Glutamatergic neuron (in vitro differentiated cells): ENCODE measurements at regions not wholly inside any gene's neighbourhood (a gene's known extent, or its start where the extent isn't known, plus 50 kb on each side); places are given as distances from the start of the nearest gene placed in this dataset.
"Not testable (repeated sequence)": the region's sequence is repeated elsewhere in the genome, so short reads cannot be mapped to it uniquely, and the experiment has no call there.

Source experiments
- DNase-seq: peaks from one replicate; pipeline ENCODE4 v3.0.0; 2022
- H3K27ac Mint-ChIP-seq: one replicate; pipeline ENCODE4 v1.8.0; 2020; ENCODE audit warnings: mild to moderate bottlenecking, mixed read lengths, inconsistent platforms; ENCODE audit not compliant: unreplicated experiment
- H3K27me3 Mint-ChIP-seq: one replicate; pipeline ENCODE4 v1.8.0; 2020; ENCODE audit warnings: mild to moderate bottlenecking, moderate library complexity, mixed read lengths, inconsistent platforms; ENCODE audit not compliant: unreplicated experiment
- H3K36me3 Mint-ChIP-seq: one replicate; pipeline ENCODE4 v1.8.0; 2020; ENCODE audit warnings: mild to moderate bottlenecking, mixed read lengths, inconsistent platforms; ENCODE audit not compliant: unreplicated experiment
- H3K4me1 Mint-ChIP-seq: one replicate; pipeline ENCODE4 v1.8.0; 2020; ENCODE audit warnings: mild to moderate bottlenecking, low read depth, mixed read lengths, inconsistent platforms; ENCODE audit not compliant: unreplicated experiment
- H3K4me3 Mint-ChIP-seq: one replicate; pipeline ENCODE4 v1.8.0; 2020; ENCODE audit warnings: mild to moderate bottlenecking, mixed read lengths, inconsistent platforms; ENCODE audit not compliant: unreplicated experiment
- H3K9me3 Mint-ChIP-seq: one replicate; pipeline ENCODE4 v1.8.0; 2020; ENCODE audit warnings: mild to moderate bottlenecking, moderate library complexity, mixed read lengths, inconsistent platforms; ENCODE audit not compliant: unreplicated experiment

- not testable (repeated sequence) for H3K9me3 Mint-ChIP-seq, H3K27me3 Mint-ChIP-seq, H3K36me3 Mint-ChIP-seq, DNase-seq
- H3K27ac Mint-ChIP-seq = peak overlapping the region; percentile 64
- H3K4me1 Mint-ChIP-seq = peaks cover 33% of the 10 kb centered on the region
- peak overlapping the region; percentile 49 for H3K4me3 Mint-ChIP-seq
Measured at GRCh38 chr15:84154314-84154713, 81.3 kb upstream of the GOLGA6L4 start.

- H3K27ac Mint-ChIP-seq, H3K4me3 Mint-ChIP-seq, H3K36me3 Mint-ChIP-seq, H3K27me3 Mint-ChIP-seq, DNase-seq, H3K9me3 Mint-ChIP-seq: not testable (repeated sequence)
- H3K4me1 Mint-ChIP-seq = peaks cover 33% of the 10 kb centered on the region
Measured at GRCh38 chr15:84154787-84155186, 80.8 kb upstream of the GOLGA6L4 start.

DNA sequence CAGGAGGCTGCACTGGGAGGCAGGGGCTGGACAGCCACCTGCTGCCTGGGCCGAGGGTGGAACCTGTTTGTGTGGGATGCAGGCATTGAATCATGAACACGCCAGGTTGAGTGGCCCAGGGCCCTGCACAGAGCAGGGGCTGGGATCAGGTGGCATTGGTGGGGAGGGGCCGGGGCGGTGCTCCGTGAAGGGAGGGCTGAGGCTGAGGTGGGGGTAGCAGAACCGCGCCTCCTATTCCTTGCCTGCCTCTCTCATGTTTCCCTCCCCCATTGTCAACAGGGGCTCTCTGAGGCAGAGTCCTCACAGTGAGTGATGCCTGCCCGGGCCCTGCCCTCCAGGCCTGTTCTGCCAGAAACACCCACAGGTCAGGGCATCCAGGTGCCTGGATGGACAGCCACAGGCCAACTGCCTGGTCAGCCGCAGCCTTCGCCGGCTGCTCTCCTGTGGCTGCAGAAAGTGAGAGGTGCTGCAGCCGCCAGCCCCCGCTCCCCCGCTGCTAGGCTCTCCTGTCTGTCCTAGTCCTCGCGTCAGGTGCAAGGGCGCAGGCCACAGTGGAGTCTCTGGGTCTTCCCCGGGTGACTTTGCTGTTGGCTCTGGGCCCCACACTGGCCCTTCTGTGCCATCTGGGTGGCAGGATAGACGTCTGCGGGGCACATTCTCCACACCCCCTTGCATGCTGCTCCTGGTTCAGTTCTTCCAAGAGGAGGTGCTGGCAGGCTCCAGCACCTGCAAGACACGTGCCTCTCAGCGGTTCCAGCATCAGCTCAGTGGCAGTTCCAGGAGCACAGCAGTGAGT is 79.6 kb upstream of the GOLGA6L4 start:
- not testable (repeated sequence) for H3K27me3 Mint-ChIP-seq, H3K27ac Mint-ChIP-seq, H3K36me3 Mint-ChIP-seq, DNase-seq, H3K4me3 Mint-ChIP-seq, H3K9me3 Mint-ChIP-seq
- peaks cover 37% of the 10 kb centered on the region for H3K4me1 Mint-ChIP-seq

DNA sequence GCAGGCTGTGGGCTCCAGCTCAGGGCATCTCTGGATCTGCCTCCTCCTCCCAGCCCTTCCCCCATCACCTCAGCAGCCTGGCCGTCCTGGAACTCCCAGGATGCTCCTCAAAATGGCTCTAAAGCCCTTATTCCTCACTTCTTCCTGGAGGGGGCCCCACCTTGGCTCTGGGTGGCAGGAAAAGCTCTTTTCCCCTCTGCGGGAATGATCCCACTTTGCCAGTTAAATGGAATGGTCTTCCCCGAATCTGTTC is 79.1 kb upstream of the GOLGA6L4 start:
- H3K9me3 Mint-ChIP-seq, H3K36me3 Mint-ChIP-seq, DNase-seq, H3K4me3 Mint-ChIP-seq, H3K27ac Mint-ChIP-seq, H3K27me3 Mint-ChIP-seq: not testable (repeated sequence)
- H3K4me1 Mint-ChIP-seq = peaks cover 37% of the 10 kb centered on the region

- H3K27me3 Mint-ChIP-seq, DNase-seq, H3K9me3 Mint-ChIP-seq, H3K36me3 Mint-ChIP-seq, H3K27ac Mint-ChIP-seq: not testable (repeated sequence)
- Mint-ChIP-seq H3K4me1 (peaks cover 38% of the 10 kb centered on the region), H3K4me3 (peak overlapping the region; percentile 46)
Measured at GRCh38 chr15:84157056-84157632, 78.4 kb upstream of the GOLGA6L4 start.

GRCh38 chr15:84157857-84158256 is 77.7 kb upstream of the GOLGA6L4 start:
- not testable (repeated sequence) for DNase-seq, H3K27me3 Mint-ChIP-seq, H3K27ac Mint-ChIP-seq, H3K4me3 Mint-ChIP-seq, H3K36me3 Mint-ChIP-seq, H3K9me3 Mint-ChIP-seq
- H3K4me1 Mint-ChIP-seq = peaks cover 42% of the 10 kb centered on the region

GRCh38 chr15:84159346-84160269 is 76.0 kb upstream of the GOLGA6L4 start:
- not testable (repeated sequence) for H3K36me3 Mint-ChIP-seq, H3K27ac Mint-ChIP-seq, H3K9me3 Mint-ChIP-seq, H3K4me3 Mint-ChIP-seq, DNase-seq
- H3K4me1 Mint-ChIP-seq = peaks cover 38% of the 10 kb centered on the region
- peaks cover 11% of the 10 kb centered on the region for H3K27me3 Mint-ChIP-seq

GRCh38 chr15:84164423-84165292 is 70.9 kb upstream of the GOLGA6L4 start:
- H3K4me1 Mint-ChIP-seq = peaks cover 28% of the 10 kb centered on the region
- H3K27ac Mint-ChIP-seq = peak overlapping the region; percentile 92
- DNase-seq = peak; percentile 86
- peak overlapping the region; percentile 75 for H3K4me3 Mint-ChIP-seq
- peaks cover 15% of the 10 kb centered on the region for H3K9me3 Mint-ChIP-seq
- not testable (repeated sequence) for H3K36me3 Mint-ChIP-seq
- H3K27me3 Mint-ChIP-seq = peaks cover 13% of the 10 kb centered on the region

DNA sequence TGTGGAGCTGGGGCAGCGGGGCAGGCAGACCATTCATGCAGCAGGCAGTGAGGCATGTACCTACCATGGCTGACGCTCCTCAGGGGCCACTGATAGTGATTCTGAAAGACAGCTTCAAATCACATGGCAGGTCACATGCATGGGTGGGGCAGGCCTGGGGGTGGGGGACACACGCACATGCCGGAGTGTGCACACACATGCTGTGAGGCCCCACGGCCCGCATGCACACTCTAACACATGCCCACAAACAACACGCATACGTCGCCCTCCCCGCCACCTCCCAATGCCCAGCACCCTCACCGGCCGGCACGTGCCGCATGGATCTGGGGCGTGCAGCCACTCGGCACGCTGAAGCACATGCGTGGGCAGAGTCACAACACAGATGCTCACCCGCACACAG is 65.5 kb upstream of the GOLGA6L4 start:
- not testable (repeated sequence) for H3K4me3 Mint-ChIP-seq, H3K27ac Mint-ChIP-seq

GRCh38 chr15:84173231-84173610 is 62.4 kb upstream of the GOLGA6L4 start:
- not testable (repeated sequence) for H3K36me3 Mint-ChIP-seq, H3K4me3 Mint-ChIP-seq, H3K27ac Mint-ChIP-seq, H3K4me1 Mint-ChIP-seq, H3K27me3 Mint-ChIP-seq, H3K9me3 Mint-ChIP-seq
- peak; percentile 7 for DNase-seq

More for the DNA sequence above, 65.5 kb upstream of the GOLGA6L4 start:
- not testable (repeated sequence) for H3K36me3 Mint-ChIP-seq, H3K4me1 Mint-ChIP-seq, DNase-seq, H3K9me3 Mint-ChIP-seq, H3K27me3 Mint-ChIP-seq
